NOMO-1 (cell line): ENCODE measurements at regions not wholly inside any gene's neighbourhood (a gene's known extent, or its start where the extent isn't known, plus 50 kb on each side); places are given as distances from the start of the nearest gene placed in this dataset.

Experiments used
- DNase-seq, 2 experiments: peaks; one replicate each; lab custom pipeline; 2025; ENCODE audit not compliant: unreplicated experiment in 2 of 2; lab: John Stamatoyannopoulos, UW

GRCh38 chr1:209376774-209377173, 206.7 kb upstream of the CAMK1G start:
- DNase-seq: no peak

- no peak for DNase-seq
These were observed 205.5 kb upstream of the CAMK1G start for GRCh38 chr1:209377995-209378394.

DNA sequence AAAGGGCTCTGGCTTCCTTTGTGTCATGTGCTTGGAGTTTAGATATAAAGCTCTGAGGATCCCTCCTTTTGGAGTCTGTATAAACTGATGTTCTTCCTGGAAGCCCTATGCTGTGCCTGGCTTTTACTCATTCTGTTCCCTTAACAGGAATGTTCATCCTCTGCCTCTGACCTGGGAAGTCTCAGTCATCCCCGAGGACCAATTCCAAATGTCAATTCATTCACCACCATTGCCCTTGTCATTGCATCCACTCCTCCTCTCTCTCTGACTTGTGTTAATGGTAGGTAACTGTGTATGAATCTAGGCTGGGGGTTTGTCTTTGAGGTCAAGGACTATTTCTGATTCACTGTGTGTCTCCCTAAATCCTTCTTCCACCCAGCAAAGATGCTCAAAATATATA, 204.2 kb upstream of the CAMK1G start:
- no peak for DNase-seq

DNA sequence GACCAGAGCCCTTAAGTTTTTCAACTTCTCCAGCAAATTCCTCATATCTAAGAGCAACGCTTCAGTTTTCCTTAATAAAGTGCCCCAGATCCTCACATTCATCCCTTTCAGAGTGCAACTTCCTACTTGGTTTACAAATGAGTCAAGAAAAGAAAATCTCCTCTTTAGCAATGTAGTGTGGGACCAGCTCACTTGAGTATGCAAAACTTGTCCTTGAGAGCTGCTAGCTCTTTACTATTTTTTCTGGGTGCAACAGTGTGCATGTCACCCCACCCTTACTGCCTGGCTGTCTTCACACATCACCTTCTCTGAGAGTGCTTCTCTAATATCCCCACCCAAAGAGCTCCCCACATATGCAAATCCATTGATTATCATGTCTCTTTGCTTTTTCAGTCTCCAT, 203.1 kb upstream of the CAMK1G start:
- no peak for DNase-seq

DNA sequence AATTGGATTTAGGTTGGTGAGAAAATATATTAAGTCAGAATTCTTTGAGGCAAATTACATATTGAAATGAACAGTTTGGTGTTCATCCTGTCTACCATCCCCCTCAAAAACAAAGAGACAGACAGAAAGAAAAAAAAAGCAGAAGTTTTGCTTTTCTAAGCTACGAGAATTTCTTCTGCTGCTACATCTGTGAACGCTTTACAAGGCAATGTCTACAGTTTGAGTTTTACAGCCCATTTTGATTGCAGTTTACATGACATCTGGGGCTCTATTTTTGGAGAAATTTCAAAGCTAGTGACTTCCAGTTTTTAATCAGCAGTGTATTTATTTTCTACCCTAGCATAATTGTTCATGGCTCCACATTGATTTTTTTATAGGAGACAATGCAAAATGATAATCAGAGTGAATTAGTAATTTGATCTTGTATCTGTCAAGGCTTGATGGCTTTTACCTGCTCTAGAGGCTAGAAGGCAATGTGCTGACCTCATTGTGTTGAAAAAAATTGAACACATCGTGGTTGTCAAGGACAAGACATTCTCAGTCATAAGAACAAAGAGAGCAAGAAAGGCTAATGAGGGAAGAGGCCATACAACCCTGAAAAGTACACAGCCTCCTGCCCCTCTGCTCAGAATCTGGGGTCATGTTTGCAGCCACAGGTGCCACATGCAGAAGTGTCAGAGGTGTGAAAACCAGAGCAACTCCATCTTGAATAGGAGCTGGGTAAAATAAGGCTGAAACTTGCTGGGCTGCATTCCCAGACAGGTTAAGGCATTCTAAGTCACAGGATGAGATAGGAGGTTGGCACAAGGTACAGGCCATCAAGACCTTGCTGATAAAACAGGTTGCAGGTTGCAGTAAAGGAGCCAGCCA, 201.0 kb upstream of the CAMK1G start:
- peak; percentile 34 to 39 for DNase-seq

DNA sequence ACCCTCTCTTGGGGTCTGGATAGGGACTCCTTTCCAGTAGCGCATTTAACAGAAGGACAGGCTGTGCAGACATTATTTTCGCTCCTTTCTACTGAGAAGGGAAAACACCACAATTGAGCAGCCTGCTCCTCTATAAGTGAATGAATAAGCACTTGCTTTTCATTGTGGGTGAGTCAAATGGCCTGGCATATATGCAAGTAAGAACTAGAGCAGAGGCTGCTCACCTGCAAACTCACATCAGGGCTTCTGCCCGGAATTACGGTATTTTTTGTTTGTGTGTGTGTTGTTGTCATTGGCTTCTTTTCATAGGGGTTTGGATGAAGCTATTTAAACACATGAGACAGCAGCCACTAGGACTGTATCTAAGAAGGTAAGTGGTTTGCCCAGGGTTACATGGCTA, 200.1 kb upstream of the CAMK1G start:
- DNase-seq: no peak

GRCh38 chr1:209383907-209384709, 199.4 kb upstream of the CAMK1G start:
- DNase-seq: no peak

DNA sequence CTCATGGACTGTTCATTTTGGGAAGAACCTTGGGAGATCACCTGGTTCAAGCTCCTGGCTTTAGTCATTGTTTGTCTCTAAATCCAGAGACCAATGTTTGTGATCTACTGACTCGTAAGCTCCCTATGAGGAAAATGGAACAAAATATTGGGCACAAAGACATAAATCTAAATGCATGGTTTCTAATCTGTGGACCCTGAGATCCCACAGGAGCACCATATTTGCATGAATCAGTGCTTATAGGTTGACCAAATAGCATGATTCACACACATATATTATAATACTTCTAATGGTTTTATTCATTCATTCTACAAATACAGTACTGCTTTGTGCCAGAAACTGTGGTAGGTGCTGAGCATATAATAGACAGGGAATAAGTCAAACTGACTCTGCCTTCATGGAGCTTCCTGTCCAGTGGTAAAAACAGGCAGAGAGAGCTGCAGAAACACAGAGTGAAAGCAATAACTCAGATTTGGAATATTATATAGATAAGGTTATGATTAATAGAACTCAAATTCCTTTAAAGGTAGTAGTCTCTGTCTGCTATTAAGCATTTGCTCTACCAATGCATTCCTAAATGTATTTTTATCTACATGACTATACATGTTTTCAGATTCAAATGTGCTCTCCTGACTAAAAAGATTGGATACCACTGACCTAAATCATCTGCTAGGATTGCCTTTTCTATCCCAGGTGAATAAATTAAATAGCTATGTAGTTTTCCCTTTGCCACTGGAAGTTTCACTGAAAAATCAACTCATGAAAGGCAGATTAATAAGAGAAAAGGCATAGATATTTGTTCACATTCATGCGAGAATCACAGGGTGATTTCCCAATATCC, 198.6 kb upstream of the CAMK1G start:
- no peak for DNase-seq

GRCh38 chr1:209386156-209386555, 197.4 kb upstream of the CAMK1G start:
- DNase-seq: no peak

- no peak for DNase-seq
These were observed 196.1 kb upstream of the CAMK1G start for GRCh38 chr1:209387271-209387968.

DNA sequence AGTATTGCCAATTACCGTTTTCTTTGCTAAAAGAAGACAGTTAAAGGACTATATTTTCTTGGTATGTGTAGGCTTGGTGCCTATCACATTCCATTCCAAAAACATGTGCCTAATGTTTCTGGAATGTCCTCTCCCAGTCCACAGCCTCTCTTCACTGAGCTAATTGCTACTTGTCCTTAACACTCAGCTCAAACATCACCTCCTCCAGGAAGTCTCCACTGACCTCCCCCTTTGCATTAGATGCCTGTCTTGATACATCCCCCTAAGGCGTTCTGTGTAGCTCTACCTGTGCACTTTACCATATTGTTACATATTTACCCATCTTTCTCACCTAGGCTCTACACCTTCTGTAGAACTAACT, 195.6 kb upstream of the CAMK1G start:
- no peak for DNase-seq

GRCh38 chr1:209388358-209388757, 195.2 kb upstream of the CAMK1G start:
- no peak for DNase-seq

DNA sequence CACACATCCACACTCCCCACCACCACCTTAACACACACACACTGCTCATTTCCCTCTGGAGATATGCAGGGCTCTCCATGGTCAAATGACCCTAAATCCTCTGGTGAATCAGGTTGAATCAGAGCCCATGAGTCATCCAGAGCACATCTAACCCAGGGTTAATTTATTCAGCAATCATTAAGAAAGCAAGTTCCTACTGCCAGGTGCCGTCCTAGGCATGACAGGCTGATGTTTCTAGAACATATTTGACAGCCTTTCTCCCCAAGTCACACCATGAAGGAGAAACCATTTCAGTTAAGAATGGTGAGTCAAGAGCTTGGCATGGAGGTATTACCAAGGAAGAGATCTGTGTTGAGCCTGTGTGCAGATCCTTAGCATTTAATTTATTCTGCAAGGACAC, 194.3 kb upstream of the CAMK1G start:
- DNase-seq: no peak

- no peak for DNase-seq
These were observed 193.5 kb upstream of the CAMK1G start for GRCh38 chr1:209389975-209390374.

DNA sequence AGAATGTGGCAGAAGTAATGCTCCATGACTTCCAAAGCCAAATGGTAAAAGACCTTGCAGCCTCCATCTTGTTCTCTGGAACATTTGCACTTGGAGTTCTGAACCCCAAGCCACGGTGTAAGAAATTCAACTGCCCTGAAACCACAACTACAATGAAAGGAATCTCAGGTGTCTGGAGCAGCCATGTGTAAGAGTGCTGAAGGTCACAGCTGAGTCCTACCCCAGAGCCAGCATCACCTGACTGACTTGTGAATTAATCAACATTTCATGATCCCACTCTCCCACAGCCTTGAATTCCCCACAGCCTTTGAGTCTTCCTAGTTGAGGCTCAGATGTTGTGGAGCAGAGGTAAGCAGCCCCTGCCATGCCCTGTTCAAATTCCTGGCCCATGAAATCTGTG, 192.8 kb upstream of the CAMK1G start:
- DNase-seq: no peak

GRCh38 chr1:209391792-209392191, 191.7 kb upstream of the CAMK1G start:
- DNase-seq: no peak

DNA sequence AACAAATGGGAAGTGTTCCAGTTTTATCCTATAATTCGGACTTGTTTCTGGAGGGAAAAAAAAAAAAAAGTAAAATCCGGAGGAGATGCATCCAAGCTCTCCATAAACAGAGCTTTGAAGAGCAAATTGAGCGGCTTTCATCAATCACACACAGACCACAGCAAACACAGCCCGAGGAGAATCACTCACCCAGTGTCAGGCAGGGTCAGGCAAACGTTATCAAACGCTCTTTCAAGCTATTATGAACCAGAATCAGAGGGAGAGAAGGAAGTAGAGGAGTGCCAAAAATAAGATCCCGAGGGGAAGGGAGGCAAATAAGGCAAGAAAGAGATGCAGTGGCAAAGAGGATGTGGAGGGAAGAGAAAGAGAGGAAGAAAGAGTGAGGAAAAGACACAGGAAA, 188.3 kb upstream of the CAMK1G start:
- DNase-seq: no peak

- peak in 1 of 2 experiments; percentile 57 for DNase-seq
These were observed 186.1 kb upstream of the CAMK1G start for GRCh38 chr1:209397371-209397770.

DNA sequence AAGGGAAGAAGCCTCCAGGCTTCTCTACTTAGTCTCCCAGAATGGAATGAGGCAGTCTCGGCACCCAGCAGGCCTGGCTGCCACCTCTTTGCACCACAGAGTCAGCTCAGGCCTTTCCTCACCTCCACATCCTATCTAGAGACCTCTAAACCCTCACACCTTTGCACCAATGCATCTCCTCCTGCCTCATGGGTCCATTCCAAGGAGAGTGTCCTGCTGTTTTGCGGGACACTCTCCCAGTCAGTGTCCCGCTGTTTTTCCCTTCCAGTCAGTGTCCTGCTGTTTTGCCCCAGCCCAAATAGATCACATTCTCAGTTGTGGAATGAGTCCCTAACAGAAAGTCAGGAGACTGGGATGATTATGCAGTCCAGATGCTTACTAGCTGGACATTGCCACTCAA, 185.6 kb upstream of the CAMK1G start:
- DNase-seq: no peak

DNA sequence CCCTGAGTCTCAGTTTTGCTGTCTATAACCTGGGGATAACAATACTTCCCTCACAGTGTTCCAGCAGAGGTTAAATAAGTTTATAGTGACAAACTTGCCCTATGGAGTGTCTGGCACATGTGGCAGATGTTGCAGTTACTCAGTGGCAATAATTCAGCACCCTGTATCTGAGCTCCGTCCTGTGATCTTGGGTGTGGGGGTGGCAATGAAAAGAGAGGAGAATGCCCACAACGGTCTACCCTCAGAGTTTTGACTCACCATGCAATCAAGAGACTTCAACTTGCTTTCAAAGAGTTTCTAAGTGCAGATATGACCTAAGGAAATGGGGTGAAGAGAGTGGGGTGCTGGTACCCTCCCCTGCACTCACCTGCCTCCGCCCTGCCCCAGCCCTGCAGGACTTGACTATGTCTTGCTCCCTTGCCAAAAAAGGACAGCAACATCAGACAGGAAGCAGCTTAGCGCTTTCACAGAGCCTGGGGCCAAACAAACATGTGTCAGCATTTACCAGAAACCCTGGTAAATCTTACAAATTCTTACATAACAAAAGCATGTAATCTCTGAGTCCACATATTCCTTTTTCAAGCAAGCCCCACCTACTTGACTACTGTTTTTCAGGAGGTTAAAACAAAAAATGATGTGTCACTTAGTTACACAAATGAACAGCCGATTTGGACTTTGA, 185.1 kb upstream of the CAMK1G start:
- peak; percentile 58 to 73 for DNase-seq
